B cell (primary cell): ENCODE measurements at regions not wholly inside any gene's neighbourhood (a gene's known extent, or its start where the extent isn't known, plus 50 kb on each side); places are given as distances from the start of the nearest gene placed in this dataset.

ENCODE experiments used
- ATAC-seq: fragments of 200-7000 bp; cut with Tn5 transposase; one replicate; pipeline ENCODE4 v1.10.0; 2021; ENCODE audit warnings: low read depth, mild to moderate bottlenecking, moderate number of reproducible peaks, moderate library complexity
- CTCF ChIA-PET: fragments of 350-600 bp; sonication (Branson Sonifier 250); formaldehyde crosslinking; loops from one replicate; lab custom pipeline; 2021; ENCODE audit warnings: antibody characterized with exemption, inconsistent platforms; lab: Charles Lee
- POLR2A ChIA-PET: fragments of 350-600 bp; sonication (Branson Sonifier 250); formaldehyde crosslinking; loops from one replicate; lab custom pipeline; 2021; ENCODE audit warnings: antibody characterized with exemption; lab: Charles Lee
- DNase-seq: peaks from one replicate; pipeline ENCODE4 v3.0.0; 2013
- H2AFZ ChIP-seq: 2 replicates; pipeline ENCODE4 v1.6.1; 2012; ENCODE audit warnings: mild to moderate bottlenecking, low read depth, low read length; ENCODE audit not compliant: insufficient read depth, poor library complexity, severe bottlenecking
- H3K27ac ChIP-seq, 2 donors: 1 replicate in 1 of 2; 2 replicates in 1 of 2; pipeline ENCODE4 v1.5.1; 2012 to 2013; ENCODE audit warnings: low read length in 2 of 2, mild to moderate bottlenecking in 2 of 2, moderate library complexity in 1 of 2
- H3K27me3 ChIP-seq, 4 experiments: fragments of 200-600 bp in 1 of 4; sonication (generic) in 1 of 4; replicated peaks in 1 of 4; 1 replicate in 2 of 4; 2 replicates in 2 of 4; pipeline versions ENCODE4 v1.6.1 to v1.7.0; 2013 to 2016; ENCODE audit warnings: low read length in 3 of 4, mild to moderate bottlenecking in 2 of 4, mixed read lengths in 1 of 4, moderate library complexity in 1 of 4; ENCODE audit not compliant: insufficient read depth in 4 of 4, control insufficient read depth in 3 of 4; ENCODE audit errors: control extremely low read depth in 1 of 4
- H3K36me3 ChIP-seq, 2 experiments: replicated peaks in 1 of 2; 1 replicate in 1 of 2; 2 replicates in 1 of 2; pipeline versions ENCODE4 v1.6.1 to v1.7.1; 2013; ENCODE audit warnings: low read length in 1 of 2; ENCODE audit not compliant: insufficient read depth in 2 of 2, control insufficient read depth in 1 of 2; ENCODE audit errors: control extremely low read depth in 1 of 2, extremely low read depth in 1 of 2
- H3K4me1 ChIP-seq, 2 donors: fragments of 200-600 bp in 1 of 2; sonication (generic) in 1 of 2; 1 replicate in 1 of 2; 2 replicates in 1 of 2; pipeline versions ENCODE4 v1.5.1 to v1.6.1; 2013 to 2017; ENCODE audit warnings: low read length in 2 of 2; ENCODE audit not compliant: control insufficient read depth in 2 of 2, insufficient read depth in 2 of 2
- H3K4me2 ChIP-seq: replicated peaks from 2 replicates; pipeline ENCODE3; 2012; ENCODE audit warnings: mild to moderate bottlenecking, low read depth, low read length; ENCODE audit not compliant: poor library complexity, severe bottlenecking
- H3K4me3 ChIP-seq, 5 experiments: fragments of 200-600 bp in 1 of 5; sonication (generic) in 1 of 5; 1 replicate in 3 of 5; 2 replicates in 2 of 5; pipeline versions ENCODE4 v1.5.1 to v1.7.0; 2011 to 2016; ENCODE audit warnings: low read length in 4 of 5, mild to moderate bottlenecking in 4 of 5, low read depth in 2 of 5, control low read depth in 1 of 5, moderate library complexity in 1 of 5; ENCODE audit not compliant: insufficient read depth in 1 of 5; ENCODE audit errors: control extremely low read depth in 1 of 5, extremely low read depth in 1 of 5
- H3K79me2 ChIP-seq: fragments of 200-600 bp; sonication (generic); one replicate; pipeline ENCODE4 v1.6.0; 2016; ENCODE audit warnings: low read length; ENCODE audit not compliant: control insufficient read depth, insufficient read depth
- H3K9ac ChIP-seq: fragments of 200-600 bp; sonication (generic); 2 replicates; pipeline ENCODE4 v1.6.1; 2017; ENCODE audit warnings: mild to moderate bottlenecking, low read length, moderate library complexity
- H3K9me3 ChIP-seq, 3 donors: one replicate each; pipeline versions ENCODE4 v1.6.1 to v1.7.1; 2013; ENCODE audit warnings: low read length in 2 of 3; ENCODE audit not compliant: control insufficient read depth in 2 of 3, insufficient read depth in 1 of 3; ENCODE audit errors: control extremely low read depth in 1 of 3
- H4K20me1 ChIP-seq: 2 replicates; pipeline ENCODE4 v1.6.0; 2012; ENCODE audit warnings: mild to moderate bottlenecking, low read length; ENCODE audit not compliant: insufficient read depth, control insufficient read depth, poor library complexity, severe bottlenecking
- H3K27ac Mint-ChIP-seq: one replicate; pipeline ENCODE4 v1.8.0; 2021; ENCODE audit warnings: mixed read lengths
- H3K27me3 Mint-ChIP-seq: one replicate; pipeline ENCODE4 v1.8.0; 2021; ENCODE audit warnings: mixed read lengths
- H3K4me1 Mint-ChIP-seq: one replicate; pipeline ENCODE4 v1.8.0; 2021; ENCODE audit warnings: mixed read lengths
- H3K4me3 Mint-ChIP-seq: one replicate; pipeline ENCODE4 v1.8.0; 2021; ENCODE audit warnings: mixed read lengths
- H3K9me3 Mint-ChIP-seq: one replicate; pipeline ENCODE4 v1.8.0; 2022; ENCODE audit warnings: mixed read lengths; ENCODE audit not compliant: insufficient read depth
- EZH2 ChIP-seq: IDR thresholded peaks from 2 replicates; pipeline ENCODE4 v1.6.1; 2012; ENCODE audit warnings: borderline replicate concordance, low read depth, mild to moderate bottlenecking, moderate library complexity, low read length; ENCODE audit not compliant: insufficient read depth, poor library complexity, severe bottlenecking
- WGBS: methylation state at CpG from one replicate; pipeline ENCODE4 v1.1.5; 2013; ENCODE audit warnings: missing lambda C conversion rate; ENCODE audit not compliant: insufficient coverage; 5-methylcytosine and 5-hydroxymethylcytosine counted together
- intact Hi-C: fragments of 100-400 bp; cut with micrococcal nuclease; formaldehyde crosslinking; loops from one replicate; pipeline ENCODE4 v1.10.0; 2022
- TF ChIP-seq, protein P1 (sequence below): fragments of 200-600 bp; IDR thresholded peaks from one replicate; pipeline ENCODE4 v1.8.0; 2022; ENCODE audit warnings: antibody characterized with exemption, mild to moderate bottlenecking

DNA sequence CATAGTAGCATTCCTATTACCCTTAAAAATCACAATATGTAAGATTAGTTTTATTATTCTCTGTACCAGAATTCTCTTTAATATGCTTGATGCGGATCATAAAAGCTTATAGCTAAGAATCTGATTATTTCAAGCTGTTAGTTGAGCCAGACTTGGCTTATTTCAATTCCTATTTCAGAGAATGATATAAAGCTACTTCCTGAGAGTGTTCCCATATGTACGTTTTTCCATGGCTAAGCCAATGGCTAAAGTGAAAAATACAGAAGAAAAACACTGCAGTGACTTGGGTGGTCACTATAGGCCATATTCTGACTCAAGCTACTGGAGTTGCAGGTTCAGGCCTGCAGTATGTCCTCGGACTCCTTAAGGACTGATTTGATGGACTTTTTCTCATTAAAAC, 97.9 kb upstream of the EEF1E1 start:
- peaks cover 0 to 2% (median 0%) of the 10 kb centered on the region in 4 experiments for H3K27me3 ChIP-seq
- TF ChIP-seq, protein P1, sequence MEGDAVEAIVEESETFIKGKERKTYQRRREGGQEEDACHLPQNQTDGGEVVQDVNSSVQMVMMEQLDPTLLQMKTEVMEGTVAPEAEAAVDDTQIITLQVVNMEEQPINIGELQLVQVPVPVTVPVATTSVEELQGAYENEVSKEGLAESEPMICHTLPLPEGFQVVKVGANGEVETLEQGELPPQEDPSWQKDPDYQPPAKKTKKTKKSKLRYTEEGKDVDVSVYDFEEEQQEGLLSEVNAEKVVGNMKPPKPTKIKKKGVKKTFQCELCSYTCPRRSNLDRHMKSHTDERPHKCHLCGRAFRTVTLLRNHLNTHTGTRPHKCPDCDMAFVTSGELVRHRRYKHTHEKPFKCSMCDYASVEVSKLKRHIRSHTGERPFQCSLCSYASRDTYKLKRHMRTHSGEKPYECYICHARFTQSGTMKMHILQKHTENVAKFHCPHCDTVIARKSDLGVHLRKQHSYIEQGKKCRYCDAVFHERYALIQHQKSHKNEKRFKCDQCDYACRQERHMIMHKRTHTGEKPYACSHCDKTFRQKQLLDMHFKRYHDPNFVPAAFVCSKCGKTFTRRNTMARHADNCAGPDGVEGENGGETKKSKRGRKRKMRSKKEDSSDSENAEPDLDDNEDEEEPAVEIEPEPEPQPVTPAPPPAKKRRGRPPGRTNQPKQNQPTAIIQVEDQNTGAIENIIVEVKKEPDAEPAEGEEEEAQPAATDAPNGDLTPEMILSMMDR = no peak
- TF ChIP-seq EZH2 = no peak
- ATAC-seq = no peak
- H3K79me2 ChIP-seq = no peaks in the 10 kb centered on the region
- Mint-ChIP-seq H3K27me3 (peaks cover 41% of the 10 kb centered on the region), H3K4me3 (no peak overlapping the region), H3K9me3 (no peaks in the 10 kb centered on the region), H3K27ac (no peak overlapping the region), H3K4me1 (no peaks in the 10 kb centered on the region)
- no peak overlapping the region for H3K4me2 ChIP-seq
- no peaks in the 10 kb centered on the region for H4K20me1 ChIP-seq
- no peaks in the 10 kb centered on the region for H3K4me1 ChIP-seq
- H3K9ac ChIP-seq = no peak overlapping the region
- WGBS = 63% methylated on average over 2 of the region's 3 CpGs
- ChIA-PET POLR2A (no interaction called here), CTCF (interaction anchor here (1.3 kb wide), 1 partner anchor 19 kb away, joined by 4 read pairs; no protein-coding TSS in a partner anchor)
- H3K36me3 ChIP-seq = no peaks in the 10 kb centered on the region
- no peak overlapping the region for H3K27ac ChIP-seq
- DNase-seq = no peak
- H3K4me3 ChIP-seq = no peak overlapping the region
- H3K9me3 ChIP-seq = no peaks in the 10 kb centered on the region
- H2AFZ ChIP-seq = no peak overlapping the region
- intact Hi-C loops = no loop called here

DNA sequence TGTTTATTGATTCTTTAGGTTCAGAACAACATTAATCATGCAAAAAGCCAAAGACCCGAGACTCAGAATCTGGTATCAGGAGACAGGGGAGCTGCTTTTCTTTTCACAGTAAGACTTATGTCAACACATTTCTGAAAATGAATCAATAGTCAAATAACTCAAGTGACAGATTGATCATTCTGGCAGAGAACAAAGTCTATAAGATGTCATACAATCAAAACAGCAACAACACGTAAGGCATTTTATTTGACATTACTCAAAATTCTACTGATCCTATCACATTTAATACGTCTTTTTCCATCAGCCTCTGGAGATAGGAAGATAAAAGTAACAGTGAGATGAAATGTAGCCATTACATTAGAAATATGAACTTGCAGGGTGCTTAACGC, 93.4 kb upstream of the EEF1E1 start:
- H4K20me1 ChIP-seq = no peaks in the 10 kb centered on the region
- WGBS = no CpG with 5 or more reads among the region's 4 CpGs
- H3K4me3 ChIP-seq = no peak overlapping the region
- no peak overlapping the region for H3K4me3 Mint-ChIP-seq
- H3K4me1 Mint-ChIP-seq = no peaks in the 10 kb centered on the region
- intact Hi-C loops = no loop called here
- H3K27me3 ChIP-seq = no peaks in the 10 kb centered on the region
- no peaks in the 10 kb centered on the region for H3K79me2 ChIP-seq
- no peak for DNase-seq
- H3K4me1 ChIP-seq = no peaks in the 10 kb centered on the region
- TF ChIP-seq, protein P1 = no peak
- no peak for TF ChIP-seq EZH2
- ATAC-seq = no peak
- H3K9me3 Mint-ChIP-seq = no peaks in the 10 kb centered on the region
- no peaks in the 10 kb centered on the region for H3K9me3 ChIP-seq
- CTCF ChIA-PET = no interaction called here
- H3K27ac Mint-ChIP-seq = no peak overlapping the region
- H3K36me3 ChIP-seq = no peaks in the 10 kb centered on the region
- no peak overlapping the region for H3K4me2 ChIP-seq
- H2AFZ ChIP-seq = no peak overlapping the region
- H3K9ac ChIP-seq = no peak overlapping the region
- no peak overlapping the region for H3K27ac ChIP-seq
- POLR2A ChIA-PET = no interaction called here
- H3K27me3 Mint-ChIP-seq = peaks cover 36% of the 10 kb centered on the region
